ENCODE measurements at regions not wholly inside any gene's neighbourhood (a gene's known extent, or its start where the extent isn't known, plus 50 kb on each side); places are given as distances from the start of the nearest gene placed in this dataset.
"Not testable (repeated sequence)": the region's sequence is repeated elsewhere in the genome, so short reads cannot be mapped to it uniquely, and the experiment has no call there.

GRCh38 chr16:34802396-34802795 is 1343.0 kb downstream of the TP53TG3F start:
- ATAC-seq (ENCODE audit: insufficient read depth, low FRiP score) (no peak), DNase-seq (no peak)
- Histone ChIP-seq H3K4me3 (no peak overlapping the region), H3K27ac (ENCODE audit: low read depth in 1 of 2, low read length in 1 of 2) (no peak overlapping the region), H3K36me3 (ENCODE audit: control insufficient read depth in 4 of 4, insufficient read depth in 4 of 4, low read length in 4 of 4) (no peaks in the 10 kb centered on the region), H3K9me3 (ENCODE audit: control insufficient read depth in 4 of 4, insufficient read depth in 3 of 4, low read length in 3 of 4) (peaks cover 0 to 10% (median 0%) of the 10 kb centered on the region in 4 donors), H3K4me1 (ENCODE audit: control insufficient read depth in 5 of 5, insufficient read depth in 5 of 5, low read length in 5 of 5) (no peaks in the 10 kb centered on the region), H3K9ac (ENCODE audit: insufficient read depth in 1 of 2, low read length in 2 of 2) (no peak overlapping the region), H3K27me3 (ENCODE audit: control insufficient read depth in 3 of 3, insufficient read depth in 3 of 3, low read length in 2 of 3) (no peaks in the 10 kb centered on the region)
- no peak for TF ChIP-seq CTCF (IDR thresholded peaks at IDR 0.05; ENCODE audit: control extremely low read depth, extremely low read depth)
- WGBS, 2 donors = 57 to 67% methylated on average over 41 to 55 of the region's 55 CpGs

- Histone ChIP-seq H3K27me3 (ENCODE audit: control insufficient read depth in 3 of 3, insufficient read depth in 3 of 3, low read length in 2 of 3) (no peaks in the 10 kb centered on the region), H3K27ac (ENCODE audit: low read depth in 1 of 2, low read length in 1 of 2) (no peak overlapping the region), H3K4me3 (no peak overlapping the region), H3K4me1 (ENCODE audit: control insufficient read depth in 5 of 5, insufficient read depth in 5 of 5, low read length in 5 of 5) (no peaks in the 10 kb centered on the region), H3K36me3 (ENCODE audit: control insufficient read depth in 4 of 4, insufficient read depth in 4 of 4, low read length in 4 of 4) (no peaks in the 10 kb centered on the region), H3K9ac (ENCODE audit: insufficient read depth in 1 of 2, low read length in 2 of 2) (no peak overlapping the region), H3K9me3 (ENCODE audit: control insufficient read depth in 4 of 4, insufficient read depth in 3 of 4, low read length in 3 of 4) (peaks cover 0 to 10% (median 0%) of the 10 kb centered on the region in 4 donors)
- 58 to 70% methylated on average over 95 to 101 of the region's 101 CpGs for WGBS, 2 donors
- ATAC-seq (ENCODE audit: insufficient read depth, low FRiP score) (no peak), DNase-seq (no peak)
- TF ChIP-seq CTCF (IDR thresholded peaks at IDR 0.05; ENCODE audit: control extremely low read depth, extremely low read depth) = no peak
Measured at GRCh38 chr16:34802848-34803599, 1343.6 kb downstream of the TP53TG3F start.

GRCh38 chr16:34803683-34804416 is 1344.4 kb downstream of the TP53TG3F start:
- H3K4me3 ChIP-seq = no peak overlapping the region
- no peak for TF ChIP-seq CTCF (IDR thresholded peaks at IDR 0.05; ENCODE audit: control extremely low read depth, extremely low read depth)
- no peaks in the 10 kb centered on the region for H3K4me1 ChIP-seq (ENCODE audit: control insufficient read depth in 5 of 5, insufficient read depth in 5 of 5, low read length in 5 of 5)
- H3K9ac ChIP-seq (ENCODE audit: insufficient read depth in 1 of 2, low read length in 2 of 2) = no peak overlapping the region
- no peaks in the 10 kb centered on the region for H3K36me3 ChIP-seq (ENCODE audit: control insufficient read depth in 4 of 4, insufficient read depth in 4 of 4, low read length in 4 of 4)
- ATAC-seq (ENCODE audit: insufficient read depth, low FRiP score) (no peak), DNase-seq (no peak)
- 65 to 70% methylated on average over 44 of the region's 44 CpGs for WGBS, 2 donors
- H3K27ac ChIP-seq (ENCODE audit: low read depth in 1 of 2, low read length in 1 of 2) = no peak overlapping the region
- H3K9me3 ChIP-seq (ENCODE audit: control insufficient read depth in 4 of 4, insufficient read depth in 3 of 4, low read length in 3 of 4) = peaks cover 0 to 10% (median 0%) of the 10 kb centered on the region in 4 donors
- no peaks in the 10 kb centered on the region for H3K27me3 ChIP-seq (ENCODE audit: control insufficient read depth in 3 of 3, insufficient read depth in 3 of 3, low read length in 2 of 3)

- not testable (repeated sequence) for ATAC-seq (ENCODE audit: insufficient read depth, low FRiP score); H3K36me3 ChIP-seq (ENCODE audit: control insufficient read depth in 4 of 4, insufficient read depth in 4 of 4, low read length in 4 of 4); DNase-seq; H3K4me1 ChIP-seq (ENCODE audit: control insufficient read depth in 5 of 5, insufficient read depth in 5 of 5, low read length in 5 of 5); H3K27ac ChIP-seq (ENCODE audit: low read depth in 1 of 2, low read length in 1 of 2); H3K9ac ChIP-seq (ENCODE audit: insufficient read depth in 1 of 2, low read length in 2 of 2); H3K4me3 ChIP-seq; H3K27me3 ChIP-seq (ENCODE audit: control insufficient read depth in 3 of 3, insufficient read depth in 3 of 3, low read length in 2 of 3)
- WGBS, 2 donors = 21 to 34% methylated on average over 1 of the region's 1 CpG
- H3K9me3 ChIP-seq (ENCODE audit: control insufficient read depth in 4 of 4, insufficient read depth in 3 of 4, low read length in 3 of 4) = peaks cover 0 to 10% (median 0%) of the 10 kb centered on the region in 4 donors
Measured at GRCh38 chr16:34806992-34807644, 1347.7 kb downstream of the TP53TG3F start.

- not testable (repeated sequence) for H3K4me1 ChIP-seq (ENCODE audit: control insufficient read depth in 5 of 5, insufficient read depth in 5 of 5, low read length in 5 of 5); ATAC-seq (ENCODE audit: insufficient read depth, low FRiP score); H3K9ac ChIP-seq (ENCODE audit: insufficient read depth in 1 of 2, low read length in 2 of 2); H3K4me3 ChIP-seq; H3K27ac ChIP-seq (ENCODE audit: low read depth in 1 of 2, low read length in 1 of 2); H3K27me3 ChIP-seq (ENCODE audit: control insufficient read depth in 3 of 3, insufficient read depth in 3 of 3, low read length in 2 of 3); DNase-seq; H3K36me3 ChIP-seq (ENCODE audit: control insufficient read depth in 4 of 4, insufficient read depth in 4 of 4, low read length in 4 of 4)
- H3K9me3 ChIP-seq (ENCODE audit: control insufficient read depth in 4 of 4, insufficient read depth in 3 of 4, low read length in 3 of 4) = peaks cover 0 to 10% (median 0%) of the 10 kb centered on the region in 4 donors
Measured at GRCh38 chr16:34807844-34808243, 1348.4 kb downstream of the TP53TG3F start.

Measured in lung (tissue), 11 donors.